GM21737 (cell line): ENCODE measurements at regions not wholly inside any gene's neighbourhood (a gene's known extent, or its start where the extent isn't known, plus 50 kb on each side); places are given as distances from the start of the nearest gene placed in this dataset.
"Not testable (repeated sequence)": the region's sequence is repeated elsewhere in the genome, so short reads cannot be mapped to it uniquely, and the experiment has no call there.

Experiments
- ATAC-seq: cut with Tn5 transposase; IDR thresholded peaks from one replicate; pipeline ENCODE4 v1.9.1; 2021; ENCODE audit warnings: mild to moderate bottlenecking, moderate library complexity; ENCODE audit not compliant: unreplicated experiment

GRCh38 chr3:186454881-186455703, 89.1 kb downstream of the CRYGS start:
- no peak for ATAC-seq

- no peak for ATAC-seq
Measured at GRCh38 chr3:186453531-186453930, 90.6 kb downstream of the CRYGS start.

- ATAC-seq = no peak
Measured at GRCh38 chr3:186452517-186452916, 90.5 kb upstream of the DGKG start.

- no peak for ATAC-seq
Measured at GRCh38 chr3:186451371-186451770, 89.3 kb upstream of the DGKG start.

GRCh38 chr3:186444974-186445373, 82.9 kb upstream of the DGKG start:
- no peak for ATAC-seq

DNA sequence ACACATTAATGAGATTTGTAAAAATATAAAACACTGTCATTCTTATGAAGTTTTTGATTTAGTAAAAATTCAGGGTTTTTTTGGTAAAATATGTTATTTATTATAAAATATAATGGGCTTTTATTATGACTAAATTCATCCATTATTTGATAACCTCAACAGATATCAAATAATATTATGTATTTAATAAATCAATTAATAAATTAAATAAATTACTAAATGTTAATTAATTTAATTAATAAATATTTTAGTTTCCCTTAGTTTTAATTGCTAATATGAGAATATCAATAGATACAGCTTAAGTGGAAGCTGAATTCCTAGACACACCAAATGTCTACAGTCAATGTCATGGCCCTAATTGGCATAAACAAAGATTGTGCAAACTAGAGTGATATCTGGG, 82.3 kb upstream of the DGKG start:
- no peak for ATAC-seq

DNA sequence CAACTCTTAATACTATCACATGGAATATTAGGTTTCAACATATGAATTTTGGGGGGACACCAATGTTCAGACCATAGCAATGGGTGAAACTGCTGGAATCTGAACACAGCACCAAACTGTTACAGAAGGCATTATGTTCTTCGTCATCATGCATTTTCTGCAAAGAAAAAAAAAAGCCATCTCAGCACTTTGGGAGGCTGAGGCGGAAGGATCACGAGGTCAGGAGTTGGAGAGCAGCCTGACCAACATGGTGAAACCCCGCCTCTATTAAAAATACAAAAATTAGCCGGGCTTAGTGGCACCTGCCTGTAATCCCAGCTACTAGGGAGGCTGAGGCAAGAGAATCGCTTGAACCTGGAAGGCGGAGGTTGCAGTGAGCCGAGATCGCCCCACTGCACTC, 80.9 kb upstream of the DGKG start:
- not testable (repeated sequence) for ATAC-seq

- ATAC-seq = no peak
Measured at GRCh38 chr3:186442162-186442561, 80.1 kb upstream of the DGKG start.

GRCh38 chr3:186440891-186441290, 78.9 kb upstream of the DGKG start:
- no peak for ATAC-seq

DNA sequence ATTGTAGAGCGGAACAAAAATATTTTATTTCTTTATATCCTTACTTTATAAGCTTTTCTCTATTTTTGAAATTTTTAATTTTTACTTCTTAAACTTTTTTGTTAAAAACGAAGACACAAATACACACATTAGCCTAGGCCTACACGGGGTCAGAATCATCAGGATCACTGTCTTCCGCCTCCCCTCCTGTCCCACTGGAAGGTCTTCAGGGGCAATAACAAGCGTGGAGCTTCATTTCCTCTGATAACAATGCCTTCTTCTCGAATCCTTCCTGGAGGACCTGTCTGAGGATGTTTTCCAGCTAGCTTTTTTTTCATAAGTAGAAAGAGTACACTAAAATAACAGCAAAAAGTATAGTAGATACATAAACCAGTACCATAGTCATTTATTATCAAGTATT, 77.7 kb upstream of the DGKG start:
- no peak for ATAC-seq

DNA sequence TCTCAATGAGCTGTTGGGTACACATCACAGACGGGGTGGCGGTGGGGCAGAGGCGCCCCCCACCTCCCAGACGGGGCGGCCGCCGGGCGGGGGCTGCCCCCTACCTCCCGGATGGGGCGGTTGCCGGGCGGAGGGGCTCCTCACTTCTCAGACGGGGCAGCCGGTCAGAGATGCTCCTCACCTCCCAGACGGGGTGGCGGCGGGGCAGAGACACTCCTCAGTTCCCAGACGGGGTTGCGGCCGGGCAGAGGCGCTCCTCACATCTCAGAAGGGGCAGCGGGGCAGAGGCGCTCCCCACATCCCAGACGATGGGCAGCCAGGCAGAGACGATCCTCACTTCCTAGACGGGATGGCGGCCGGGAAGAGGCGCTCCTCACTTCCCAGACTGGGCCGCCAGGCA, 73.3 kb upstream of the DGKG start:
- ATAC-seq = not testable (repeated sequence)

- no peak for ATAC-seq
Measured at GRCh38 chr3:186432944-186433732, 71.1 kb upstream of the DGKG start.

GRCh38 chr3:186432189-186432588, 70.2 kb upstream of the DGKG start:
- no peak for ATAC-seq

DNA sequence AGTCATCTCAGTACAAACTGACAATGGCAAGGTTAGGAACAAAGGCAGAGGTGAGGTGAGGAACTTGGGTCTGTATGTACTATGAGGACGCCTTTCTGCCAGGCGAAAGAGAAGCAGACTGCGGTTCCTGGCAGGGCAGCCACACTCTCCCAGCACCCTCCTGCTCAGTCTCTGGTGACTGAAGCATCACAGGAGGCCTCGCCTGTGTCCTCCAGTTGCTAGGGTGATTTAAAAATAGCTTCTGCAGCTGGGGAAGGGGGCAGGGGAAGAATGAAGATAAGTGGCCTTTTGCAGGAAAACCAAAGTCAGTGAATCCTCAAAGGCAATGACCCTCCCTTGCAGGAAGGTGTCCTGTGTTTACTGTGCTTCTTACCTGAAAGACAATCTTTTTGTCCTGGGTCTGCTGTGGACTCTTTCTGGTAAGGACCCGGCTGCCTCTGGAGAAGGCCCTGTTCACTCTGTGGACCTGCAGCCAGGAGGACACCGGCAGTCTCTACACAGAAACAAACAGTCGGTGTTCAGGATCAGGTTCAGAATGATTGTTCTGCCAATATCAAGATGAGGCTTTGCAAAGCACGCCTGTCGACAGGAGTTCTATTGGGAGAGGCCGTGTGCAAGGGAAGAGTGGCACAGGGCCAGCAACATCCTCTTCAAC, 65.7 kb upstream of the DGKG start:
- no peak for ATAC-seq

- ATAC-seq = no peak
Measured at GRCh38 chr3:186425788-186426730, 64.0 kb upstream of the DGKG start.

DNA sequence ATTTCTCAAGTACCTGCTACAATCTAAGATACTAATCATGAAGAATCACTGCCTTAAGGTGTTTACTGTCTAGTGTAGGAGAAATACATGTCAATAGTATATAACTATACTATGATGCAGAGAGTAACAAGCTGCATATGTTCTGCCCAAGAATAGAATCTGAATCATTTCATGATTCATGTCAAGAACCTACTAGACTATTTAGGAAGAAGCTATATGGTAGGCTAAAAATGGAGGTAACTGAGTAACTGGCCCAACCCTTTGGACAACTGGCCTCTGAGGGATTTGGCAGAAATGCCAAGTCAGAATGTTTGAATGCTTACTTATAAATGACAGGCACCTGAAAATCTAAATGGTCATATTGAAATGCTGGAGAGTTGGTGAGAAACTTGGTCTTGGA, 59.9 kb upstream of the DGKG start:
- no peak for ATAC-seq

- no peak for ATAC-seq
Measured at GRCh38 chr3:186418671-186419145, 56.7 kb upstream of the DGKG start.

GRCh38 chr3:186417791-186418190, 55.8 kb upstream of the DGKG start:
- no peak for ATAC-seq

DNA sequence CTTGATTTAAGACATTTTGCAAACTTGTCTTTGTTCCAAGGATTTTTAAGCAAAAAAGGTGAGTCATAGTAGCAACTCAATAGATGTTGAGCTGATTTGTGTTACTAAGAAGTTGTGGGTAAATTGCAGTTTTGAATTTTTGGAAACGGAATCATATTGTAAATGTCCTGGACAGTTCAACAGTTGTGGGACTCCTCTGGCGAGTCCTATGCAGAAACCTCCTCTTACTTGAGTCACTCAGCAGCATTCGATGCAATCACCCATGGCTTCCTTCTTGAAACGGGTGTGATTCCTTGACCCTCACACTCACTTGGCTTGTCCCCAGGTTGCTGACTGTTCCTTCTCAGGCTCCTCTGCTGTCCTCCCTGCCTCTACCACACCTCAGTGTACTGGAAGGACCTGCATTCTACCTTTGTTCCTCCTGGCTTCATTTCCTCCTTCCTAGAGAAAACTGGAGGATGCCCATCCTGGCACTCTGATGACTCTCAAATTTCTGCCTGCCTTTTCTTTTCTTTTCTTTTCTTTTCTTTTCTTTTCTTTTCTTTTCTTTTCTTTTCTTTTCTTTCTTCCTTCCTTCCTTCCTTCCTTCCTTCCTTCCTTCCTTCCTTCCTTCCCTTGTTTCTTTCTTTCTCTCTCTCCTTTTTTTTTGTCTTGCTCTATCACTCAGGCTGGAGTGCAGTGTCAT, 52.8 kb upstream of the DGKG start:
- no peak for ATAC-seq
